Ishikawa (cell line): ENCODE measurements at regions not wholly inside any gene's neighbourhood (a gene's known extent, or its start where the extent isn't known, plus 50 kb on each side); places are given as distances from the start of the nearest gene placed in this dataset.
A peak's percentile ranks its signal among the peaks of the same experiment; 100 is the strongest.

Experiments used
- CEBPB ChIP-seq: IDR thresholded peaks from 2 replicates; pipeline ENCODE4 v1.6.1; 2012
- CREB1 ChIP-seq: IDR thresholded peaks from 2 replicates; pipeline ENCODE4 v1.6.1; 2012; ENCODE audit warnings: low read depth
- EGR1 ChIP-seq: IDR thresholded peaks from 2 replicates; pipeline ENCODE4 v1.6.1; 2012
- EP300 ChIP-seq: IDR thresholded peaks from 2 replicates; pipeline ENCODE4 v1.6.1; 2012; ENCODE audit warnings: borderline replicate concordance
- FOXM1 ChIP-seq: IDR thresholded peaks from 2 replicates; pipeline ENCODE4 v1.6.1; 2012; ENCODE audit warnings: low read depth, borderline replicate concordance
- NFIC ChIP-seq: IDR thresholded peaks from 2 replicates; pipeline ENCODE4 v1.6.1; 2012
- RAD21 ChIP-seq: IDR thresholded peaks from 2 replicates; pipeline ENCODE4 v1.6.1; 2012; ENCODE audit warnings: low read depth
- REST ChIP-seq: IDR thresholded peaks from 2 replicates; pipeline ENCODE4 v1.6.1; 2012; ENCODE audit warnings: low read depth, mild to moderate bottlenecking
- TAF1 ChIP-seq: IDR thresholded peaks from 2 replicates; pipeline ENCODE4 v1.6.1; 2012; ENCODE audit warnings: low read depth, mild to moderate bottlenecking
- TCF12 ChIP-seq: IDR thresholded peaks from 2 replicates; pipeline ENCODE4 v1.6.1; 2012; ENCODE audit warnings: low read depth
- TEAD4 ChIP-seq: IDR thresholded peaks from 2 replicates; pipeline ENCODE4 v1.6.1; 2012
- YY1 ChIP-seq: IDR thresholded peaks from 2 replicates; pipeline ENCODE4 v1.6.1; 2012; ENCODE audit warnings: low read depth
- ZBTB7A ChIP-seq: IDR thresholded peaks from 2 replicates; pipeline ENCODE4 v1.6.1; 2012; ENCODE audit warnings: low read depth
- TF ChIP-seq, protein P1 (sequence below): IDR thresholded peaks from 2 replicates; pipeline ENCODE4 v1.6.1; 2012
- TF ChIP-seq, protein P2 (sequence below): IDR thresholded peaks from 2 replicates; pipeline ENCODE4 v1.6.1; 2012

GRCh38 chr3:191808073-191808472 lies 347.1 kb downstream of the PYDC2 start:
- no peak for TF ChIP-seq EGR1
- no peak for TF ChIP-seq CREB1
- no peak for TF ChIP-seq NFIC
- TF ChIP-seq YY1 = no peak
- no peak for TF ChIP-seq RAD21
- no peak for TF ChIP-seq FOXM1

DNA sequence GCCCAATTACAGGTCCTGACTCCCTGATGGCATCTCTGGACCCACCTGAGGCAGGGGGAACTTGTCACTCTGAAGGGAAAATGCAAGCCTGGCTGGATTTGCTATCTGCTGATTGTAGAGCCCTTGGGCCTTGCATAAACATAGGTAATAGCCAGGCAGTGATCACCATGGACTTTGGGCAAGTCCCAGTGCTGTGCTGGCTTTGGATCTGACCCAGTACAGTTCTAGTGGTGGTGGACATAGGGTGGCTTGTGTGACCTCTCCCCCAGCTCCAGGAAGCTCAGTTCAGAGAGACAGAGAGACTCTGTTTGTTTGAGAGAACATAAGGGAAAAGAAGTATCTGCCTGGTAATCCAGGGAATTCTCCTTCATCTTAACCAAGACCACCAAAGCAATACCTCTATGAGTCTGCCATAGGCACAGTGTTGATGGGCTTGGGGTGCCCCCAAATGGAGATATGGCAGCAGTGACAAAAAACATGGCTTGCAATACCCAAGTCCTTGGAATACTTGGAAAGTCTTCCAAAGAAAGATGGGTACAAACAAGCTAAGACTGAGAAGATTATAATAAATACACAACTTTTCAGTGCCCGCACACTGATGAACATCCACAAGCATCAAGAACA lies 348.5 kb downstream of the PYDC2 start:
- TF ChIP-seq CREB1 (no peak), TAF1 (no peak), REST (no peak), ZBTB7A (no peak), YY1 (no peak), TEAD4 (no peak), FOXM1 (no peak), RAD21 (peak; percentile 71)

DNA sequence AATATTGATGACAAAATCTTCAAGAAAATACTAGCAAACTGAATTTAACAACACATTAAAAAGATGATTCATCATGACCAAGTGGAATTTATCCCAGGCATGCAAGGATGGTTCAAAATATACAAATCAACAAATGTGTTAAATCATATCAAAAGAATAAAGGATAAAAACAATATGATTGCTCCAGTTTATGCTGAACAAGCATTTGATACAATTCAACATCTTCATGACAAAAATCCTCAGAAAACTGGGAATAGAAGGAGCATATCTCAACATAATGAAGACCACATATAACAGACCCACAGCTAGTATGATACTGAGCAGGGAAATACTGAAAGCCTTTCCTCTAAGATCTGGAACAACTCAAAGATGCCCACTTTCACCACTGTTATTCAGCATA lies 352.3 kb downstream of the PYDC2 start:
- TF ChIP-seq NFIC = no peak
- TF ChIP-seq CEBPB = no peak
- no peak for TF ChIP-seq EP300
- no peak for TF ChIP-seq TCF12
- TF ChIP-seq CREB1 = no peak
- TF ChIP-seq ZBTB7A = no peak
- no peak for TF ChIP-seq EGR1
- no peak for TF ChIP-seq TAF1
- TF ChIP-seq, protein P1, sequence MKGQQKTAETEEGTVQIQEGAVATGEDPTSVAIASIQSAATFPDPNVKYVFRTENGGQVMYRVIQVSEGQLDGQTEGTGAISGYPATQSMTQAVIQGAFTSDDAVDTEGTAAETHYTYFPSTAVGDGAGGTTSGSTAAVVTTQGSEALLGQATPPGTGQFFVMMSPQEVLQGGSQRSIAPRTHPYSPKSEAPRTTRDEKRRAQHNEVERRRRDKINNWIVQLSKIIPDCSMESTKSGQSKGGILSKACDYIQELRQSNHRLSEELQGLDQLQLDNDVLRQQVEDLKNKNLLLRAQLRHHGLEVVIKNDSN = no peak
- TF ChIP-seq YY1 = no peak
- TF ChIP-seq RAD21 = no peak
- TF ChIP-seq TEAD4 = no peak
- TF ChIP-seq REST = no peak
- TF ChIP-seq FOXM1 = no peak
- TF ChIP-seq, protein P2, sequence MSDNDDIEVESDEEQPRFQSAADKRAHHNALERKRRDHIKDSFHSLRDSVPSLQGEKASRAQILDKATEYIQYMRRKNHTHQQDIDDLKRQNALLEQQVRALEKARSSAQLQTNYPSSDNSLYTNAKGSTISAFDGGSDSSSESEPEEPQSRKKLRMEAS = no peak

DNA sequence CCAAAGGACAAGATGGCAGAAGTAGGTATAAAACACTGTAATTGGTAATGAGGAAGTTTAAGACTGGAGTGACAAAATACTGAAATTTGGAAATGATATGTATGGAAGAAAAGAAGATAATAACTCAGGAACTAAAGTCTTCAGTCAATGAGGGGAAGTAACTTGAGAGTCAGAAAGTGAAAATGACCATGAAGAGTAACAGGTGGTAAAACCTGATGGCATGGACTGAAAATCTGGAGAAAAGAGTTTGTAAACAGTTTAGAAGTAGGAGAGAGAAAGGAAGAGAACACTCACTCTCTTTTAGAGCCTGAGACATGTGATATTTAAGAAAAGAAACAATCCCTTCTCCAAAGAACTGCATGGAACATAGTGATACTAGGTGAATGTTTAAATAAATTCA lies 387.9 kb downstream of the PYDC2 start:
- TF ChIP-seq EP300 (no peak), CREB1 (no peak), TAF1 (no peak), REST (no peak), EGR1 (no peak), CEBPB (no peak)
- TF ChIP-seq, protein P2 = no peak

DNA sequence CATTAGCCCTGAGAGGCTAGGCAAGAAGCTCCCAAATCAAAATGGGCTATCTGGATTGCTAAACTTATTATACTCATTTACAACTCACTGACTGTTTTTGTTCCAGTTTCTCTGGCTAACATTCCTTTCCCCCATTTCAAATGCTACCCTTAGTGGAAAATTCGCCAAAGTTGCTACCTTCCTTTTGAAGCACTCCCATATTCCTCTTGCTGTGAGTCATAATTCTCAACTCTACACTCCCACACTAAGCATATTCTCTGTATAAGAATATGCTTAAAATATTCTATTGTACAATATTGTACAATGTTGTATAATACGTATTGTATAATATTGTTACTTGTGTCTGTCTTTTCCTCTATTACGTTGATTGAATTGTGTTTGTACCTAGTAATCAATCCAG lies 398.6 kb downstream of the PYDC2 start:
- TF ChIP-seq CEBPB = no peak
- TF ChIP-seq RAD21 = no peak

- TF ChIP-seq, protein P1 = no peak
- no peak for TF ChIP-seq TAF1
- no peak for TF ChIP-seq FOXM1
- TF ChIP-seq REST = no peak
- no peak for TF ChIP-seq TCF12
- no peak for TF ChIP-seq ZBTB7A
- TF ChIP-seq, protein P2 = no peak
- no peak for TF ChIP-seq EGR1
- no peak for TF ChIP-seq TEAD4
- TF ChIP-seq RAD21 = no peak
- TF ChIP-seq NFIC = no peak
- TF ChIP-seq EP300 = no peak
Observed at GRCh38 chr3:191869738-191870415, 408.9 kb downstream of the PYDC2 start.
